Endothelial cell of hepatic sinusoid (primary cell): ENCODE measurements at regions not wholly inside any gene's neighbourhood (a gene's known extent, or its start where the extent isn't known, plus 50 kb on each side); places are given as distances from the start of the nearest gene placed in this dataset.

ENCODE experiments used
- in situ Hi-C: cut with HindIII; loops from 2 replicates; pipeline ENCODE4 v1.10.0; 2017; ENCODE audit warnings: low sequenced_read_pairs

DNA sequence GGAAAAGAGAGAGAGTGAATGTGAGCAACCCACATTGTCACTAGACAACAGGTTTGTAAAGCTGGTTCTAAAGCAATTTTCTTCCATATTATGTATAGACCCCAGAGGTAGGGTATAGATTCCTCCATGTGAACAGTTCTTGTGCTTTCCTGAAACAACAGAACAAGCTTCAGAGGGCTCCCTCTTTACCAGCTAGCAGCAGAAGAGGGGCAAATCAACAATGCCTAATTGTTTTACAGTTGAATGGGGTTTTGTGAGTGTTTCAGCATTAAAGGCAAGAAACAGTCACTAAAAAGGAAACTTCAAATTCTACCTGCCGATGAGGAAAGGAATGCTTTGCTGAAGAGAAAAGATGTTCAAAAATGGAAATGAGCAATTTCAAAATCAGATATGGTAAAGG lies 341.2 kb upstream of the KITLG start:
- in situ Hi-C loops, result no loop called here

GRCh38 chr12:88918161-88918560 lies 337.9 kb upstream of the KITLG start:
- in situ Hi-C loops, result no loop called here

DNA sequence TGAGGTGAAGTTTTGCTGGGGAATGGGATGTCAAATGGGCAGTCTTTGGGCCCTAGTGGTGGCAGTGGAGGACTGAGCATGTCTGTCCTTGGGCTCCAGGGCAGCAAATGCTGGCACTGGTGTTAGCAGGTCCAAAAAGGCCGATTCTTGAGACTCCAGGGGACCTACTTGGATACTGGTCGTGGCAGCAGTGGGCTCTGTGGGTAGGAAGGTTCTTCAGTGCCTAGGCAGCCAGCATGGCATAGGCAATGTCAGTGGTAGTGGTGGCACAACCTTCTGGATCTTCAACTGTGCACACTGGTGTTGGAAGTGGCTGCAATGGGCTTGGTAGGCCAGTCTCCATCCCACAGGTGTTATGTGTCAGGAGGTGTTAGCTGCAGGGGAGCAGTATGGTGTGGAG lies 334.7 kb upstream of the KITLG start:
- in situ Hi-C loops, result no loop called here

DNA sequence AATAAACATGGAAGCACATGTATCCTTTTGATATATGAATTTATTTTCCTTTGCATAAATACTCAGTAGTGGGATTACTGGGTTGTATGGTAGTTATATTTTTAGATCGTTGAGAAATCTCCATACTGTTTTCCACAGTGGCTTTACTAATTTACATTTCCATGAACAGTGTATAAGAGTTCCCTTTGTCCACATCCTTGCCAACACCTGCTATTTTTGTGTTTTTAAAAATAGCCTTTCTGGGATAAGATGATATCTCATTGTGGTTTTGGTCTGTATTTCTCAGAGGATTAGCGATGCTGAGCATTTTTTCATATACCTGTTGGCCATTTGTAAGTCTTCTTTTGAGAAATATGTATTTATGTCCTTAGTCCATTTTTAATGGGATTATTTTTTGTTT lies 329.2 kb upstream of the KITLG start:
- in situ Hi-C loops, result no loop called here

- in situ Hi-C loops, result no loop called here
These were observed 328.1 kb upstream of the KITLG start for GRCh38 chr12:88908345-88908744.

- in situ Hi-C loops, result no loop called here
These were observed 324.4 kb upstream of the KITLG start for GRCh38 chr12:88904705-88905104.

DNA sequence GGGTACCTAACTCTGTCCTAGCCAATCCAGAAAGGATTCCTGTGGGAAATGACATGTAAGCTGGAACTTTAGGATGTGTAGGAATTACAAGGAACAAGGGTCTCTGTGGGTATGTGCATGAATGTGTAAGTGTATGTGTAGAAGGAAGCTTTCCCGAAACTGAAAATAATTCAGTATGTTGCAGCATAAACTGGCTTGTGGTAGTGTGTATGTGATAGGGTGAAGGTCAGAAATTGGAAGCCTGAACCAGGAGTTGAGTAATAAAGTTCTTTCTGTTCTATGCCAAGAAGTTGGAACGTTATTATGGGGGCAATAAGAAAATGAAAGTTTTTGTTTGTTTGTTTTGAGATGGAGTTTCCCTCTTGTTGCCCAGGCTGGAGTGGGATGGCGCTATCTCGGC lies 323.1 kb upstream of the KITLG start:
- in situ Hi-C loops, result no loop called here

DNA sequence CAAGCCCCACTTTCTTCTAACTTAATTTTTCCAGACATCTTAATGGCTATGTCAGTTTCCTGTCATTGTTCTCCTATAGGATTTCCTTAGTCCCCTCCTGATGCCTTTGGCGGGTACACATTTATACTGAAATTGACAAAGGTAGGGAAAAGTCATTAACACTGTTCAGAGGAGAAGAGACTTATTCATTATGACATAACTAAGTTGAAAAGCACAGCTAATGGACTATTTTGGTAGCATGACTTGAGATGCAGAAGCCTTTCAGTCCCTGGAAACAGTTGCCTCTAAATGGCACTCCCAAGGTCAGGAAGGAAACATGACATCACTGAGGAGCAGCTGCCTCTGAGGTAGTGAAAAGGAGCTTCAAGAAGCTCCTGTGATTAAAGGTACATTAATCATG lies 317.5 kb upstream of the KITLG start:
- in situ Hi-C loops, result no loop called here

DNA sequence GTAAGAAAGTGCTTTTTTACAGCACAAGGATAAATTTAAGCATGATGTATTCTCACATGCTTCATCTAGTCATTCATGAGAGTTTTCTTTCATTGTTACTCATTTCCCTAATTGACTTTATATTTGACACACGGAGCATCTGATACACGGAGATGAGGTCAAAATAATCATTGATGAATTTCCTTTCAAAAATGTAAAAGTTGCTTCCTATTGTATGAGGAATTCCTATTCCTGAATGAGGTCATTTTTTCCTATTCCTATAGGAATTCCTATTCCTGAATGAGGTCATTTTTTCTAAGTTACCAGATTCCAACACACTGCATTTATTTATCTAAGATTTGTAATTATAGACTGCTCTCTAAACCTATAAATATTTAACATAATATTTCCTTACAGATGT lies 316.7 kb upstream of the KITLG start:
- in situ Hi-C loops, result no loop called here

- in situ Hi-C loops, result no loop called here
These were observed 315.4 kb upstream of the KITLG start for GRCh38 chr12:88895634-88896033.

GRCh38 chr12:88893801-88894200 lies 313.5 kb upstream of the KITLG start:
- in situ Hi-C loops, result loop anchor here (5.0 kb wide), 1 partner anchor 62 kb away; no protein-coding TSS in a partner anchor

GRCh38 chr12:88891434-88891833 lies 311.2 kb upstream of the KITLG start:
- in situ Hi-C loops, result loop anchor here (5.0 kb wide), 1 partner anchor 59 kb away; no protein-coding TSS in a partner anchor

GRCh38 chr12:88889326-88890110 lies 309.2 kb upstream of the KITLG start:
- in situ Hi-C loops, result loop anchor here (5.0 kb wide), 1 partner anchor 57 kb away; no protein-coding TSS in a partner anchor

- in situ Hi-C loops, result no loop called here
These were observed 304.3 kb upstream of the KITLG start for GRCh38 chr12:88884600-88884999.

- in situ Hi-C loops, result no loop called here
These were observed 302.4 kb upstream of the KITLG start for GRCh38 chr12:88882662-88883061.

GRCh38 chr12:88880051-88880450 lies 299.8 kb upstream of the KITLG start:
- in situ Hi-C loops, result no loop called here

DNA sequence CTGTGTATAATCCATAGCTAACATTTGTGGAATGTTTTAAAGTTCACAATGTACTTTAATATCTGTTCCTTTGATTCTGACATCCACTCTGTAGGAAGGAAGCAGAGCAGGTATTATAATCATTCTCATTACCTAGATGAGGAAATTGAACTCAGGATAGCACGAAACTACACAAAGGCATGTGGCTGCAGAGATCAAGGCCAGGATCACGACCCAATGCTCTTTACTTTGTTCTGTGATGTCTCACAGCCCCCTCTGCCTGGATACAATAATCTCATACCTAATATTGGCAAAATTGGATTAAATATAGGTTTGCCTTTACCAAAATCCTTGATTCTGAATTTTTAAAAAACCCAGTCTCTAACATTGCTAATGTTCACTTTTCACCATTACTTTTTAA lies 298.0 kb upstream of the KITLG start:
- in situ Hi-C loops, result no loop called here

- in situ Hi-C loops, result no loop called here
These were observed 296.6 kb upstream of the KITLG start for GRCh38 chr12:88876857-88877256.

- in situ Hi-C loops, result no loop called here
These were observed 289.9 kb upstream of the KITLG start for GRCh38 chr12:88870000-88870737.

DNA sequence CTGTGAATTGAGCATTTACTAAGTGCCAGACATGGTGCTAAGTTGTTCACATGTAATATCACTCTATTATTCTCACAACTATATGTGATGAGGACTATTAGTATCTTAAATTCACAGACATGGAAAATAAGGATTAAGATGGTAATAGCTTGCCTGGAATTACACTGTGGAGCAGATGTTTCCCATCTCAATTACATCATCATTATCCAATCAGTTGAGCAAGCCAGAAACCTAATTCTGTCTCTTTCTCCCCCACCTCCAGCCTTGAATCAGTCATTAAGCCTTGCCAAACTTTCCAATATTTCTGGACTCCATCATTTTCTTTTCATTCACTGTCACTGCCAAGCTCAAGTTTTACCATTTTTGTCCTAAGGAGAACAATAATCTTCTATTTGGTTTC lies 287.8 kb upstream of the KITLG start:
- in situ Hi-C loops, result no loop called here

DNA sequence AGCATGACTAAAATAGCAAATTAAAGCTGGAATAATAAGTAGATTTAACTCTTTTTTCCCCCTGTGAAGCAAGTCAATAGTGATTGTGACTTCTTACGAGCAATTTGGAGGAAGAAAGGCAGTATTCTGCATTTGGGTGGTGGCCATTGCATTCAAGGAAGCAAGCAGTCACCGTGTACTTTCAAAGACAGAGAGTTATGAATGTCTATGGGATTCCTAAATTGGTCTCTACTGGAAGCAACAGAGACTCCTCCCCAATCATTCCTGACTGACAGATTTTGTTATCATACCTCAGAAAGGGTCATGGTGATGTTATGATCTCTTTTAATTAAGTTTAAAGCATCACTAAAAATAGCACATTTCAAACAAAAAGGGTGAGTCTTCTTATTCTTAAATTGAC lies 287.2 kb upstream of the KITLG start:
- in situ Hi-C loops, result no loop called here

- in situ Hi-C loops, result no loop called here
These were observed 286.6 kb upstream of the KITLG start for GRCh38 chr12:88866881-88867280.
